WERI-Rb-1 (cell line): ENCODE measurements at regions not wholly inside any gene's neighbourhood (a gene's known extent, or its start where the extent isn't known, plus 50 kb on each side); places are given as distances from the start of the nearest gene placed in this dataset.

ENCODE experiments used
- DNase-seq: peaks from one replicate; pipeline ENCODE4 v3.0.0-alpha.2; 2020
- H3K27ac ChIP-seq: fragments of 250-450 bp; sonication (Bioruptor Pico); 2 replicates; pipeline ENCODE4 v1.5.1; 2020; ENCODE audit warnings: mild to moderate bottlenecking, moderate library complexity
- H3K27me3 ChIP-seq: fragments of 250-450 bp; sonication (Bioruptor Pico); 2 replicates; pipeline ENCODE4 v1.5.1; 2021; ENCODE audit warnings: mild to moderate bottlenecking, low read depth, moderate library complexity; ENCODE audit not compliant: insufficient read depth, severe bottlenecking
- H3K36me3 ChIP-seq: fragments of 250-450 bp; sonication (Bioruptor Pico); 2 replicates; pipeline ENCODE4 v1.5.1; 2020; ENCODE audit warnings: mild to moderate bottlenecking, moderate library complexity
- H3K4me3 ChIP-seq: 2 replicates; pipeline ENCODE4 v1.5.1; 2011; ENCODE audit warnings: low read depth, mild to moderate bottlenecking, control low read depth, low read length
- H3K9me3 ChIP-seq: fragments of 250-450 bp; sonication (Bioruptor Pico); 2 replicates; pipeline ENCODE4 v1.5.1; 2021; ENCODE audit warnings: mild to moderate bottlenecking, moderate library complexity; ENCODE audit not compliant: severe bottlenecking
- CTCF ChIP-seq: IDR thresholded peaks from 2 replicates; pipeline ENCODE4 v1.5.1; 2011; ENCODE audit warnings: low read depth, mild to moderate bottlenecking, control low read depth, inconsistent platforms, low read length

- Histone ChIP-seq H3K4me3 (no peak overlapping the region), H3K9me3 (no peaks in the 10 kb centered on the region), H3K36me3 (no peaks in the 10 kb centered on the region), H3K27me3 (no peaks in the 10 kb centered on the region), H3K27ac (no peak overlapping the region)
- TF ChIP-seq CTCF: no peak
- no peak for DNase-seq
Measured at GRCh38 chr13:67996101-67996500, 766.0 kb upstream of the PCDH9 start.

- Histone ChIP-seq H3K36me3 (no peaks in the 10 kb centered on the region), H3K9me3 (no peaks in the 10 kb centered on the region), H3K27me3 (no peaks in the 10 kb centered on the region), H3K27ac (no peak overlapping the region), H3K4me3 (no peak overlapping the region)
- TF ChIP-seq CTCF: no peak
- no peak for DNase-seq
Measured at GRCh38 chr13:67990868-67991267, 760.7 kb upstream of the PCDH9 start.

GRCh38 chr13:67986234-67986633 is 756.1 kb upstream of the PCDH9 start:
- no peak for TF ChIP-seq CTCF
- no peak overlapping the region for H3K27ac ChIP-seq
- no peaks in the 10 kb centered on the region for H3K36me3 ChIP-seq
- no peak overlapping the region for H3K4me3 ChIP-seq
- no peaks in the 10 kb centered on the region for H3K9me3 ChIP-seq
- no peak for DNase-seq
- H3K27me3 ChIP-seq: no peaks in the 10 kb centered on the region

- Histone ChIP-seq H3K36me3 (no peaks in the 10 kb centered on the region), H3K9me3 (no peaks in the 10 kb centered on the region), H3K27me3 (no peaks in the 10 kb centered on the region), H3K4me3 (no peak overlapping the region), H3K27ac (no peak overlapping the region)
- no peak for TF ChIP-seq CTCF
- no peak for DNase-seq
Measured at GRCh38 chr13:67977066-67977465, 746.9 kb upstream of the PCDH9 start.

GRCh38 chr13:67971291-67971690 is 741.2 kb upstream of the PCDH9 start:
- TF ChIP-seq CTCF: no peak
- DNase-seq: no peak
- no peak overlapping the region for H3K4me3 ChIP-seq
- no peaks in the 10 kb centered on the region for H3K27me3 ChIP-seq
- H3K9me3 ChIP-seq: no peaks in the 10 kb centered on the region
- no peaks in the 10 kb centered on the region for H3K36me3 ChIP-seq
- H3K27ac ChIP-seq: no peak overlapping the region

GRCh38 chr13:67967031-67967430 is 736.9 kb upstream of the PCDH9 start:
- Histone ChIP-seq H3K27me3 (no peaks in the 10 kb centered on the region), H3K4me3 (no peak overlapping the region), H3K9me3 (no peaks in the 10 kb centered on the region), H3K36me3 (no peaks in the 10 kb centered on the region), H3K27ac (no peak overlapping the region)
- DNase-seq: no peak
- TF ChIP-seq CTCF: no peak
